HCT116 (cell line): ENCODE measurements at regions not wholly inside any gene's neighbourhood (a gene's known extent, or its start where the extent isn't known, plus 50 kb on each side); places are given as distances from the start of the nearest gene placed in this dataset.

Experiments
- ATAC-seq: fragments of 200-7000 bp; cut with Tn5 transposase; 2 replicates; pipeline ENCODE4 v1.9.1; 2020; ENCODE audit warnings: mild to moderate bottlenecking, moderate library complexity
- BruUV-seq: library from RNA; stranded (reverse); fragments of 400-500 nt; replicated peaks from 2 replicates; lab custom pipeline; 2021; lab: Mats Ljungman, UMichigan
- CTCF ChIA-PET: fragments of 300-600 bp; sonication (Branson Sonifier 250); formaldehyde crosslinking; loops from one replicate; lab custom pipeline; 2021; ENCODE audit warnings: antibody characterized with exemption; lab: Charles Lee
- POLR2A ChIA-PET: fragments of 300-600, 350-600 bp; sonication (Branson Sonifier 250); formaldehyde crosslinking; loops from one replicate; lab custom pipeline; 2021; ENCODE audit warnings: antibody characterized with exemption; lab: Charles Lee
- RAD21 ChIA-PET, 2 experiments: fragments of 300-600 bp; sonication (Branson Sonifier 250); formaldehyde crosslinking; loops; one replicate each; lab custom pipeline; 2023; ENCODE audit warnings: low total read pairs in 2 of 2; ENCODE audit not compliant: uncharacterized antibody in 2 of 2, unreplicated experiment in 2 of 2, low non-redundant PET in 1 of 2; lab: Charles Lee
- DNase-seq: peaks from one replicate; pipeline ENCODE4 v3.0.0-alpha.2; 2010; ENCODE audit warnings: low read depth, low spot score
- H2AFZ ChIP-seq: fragments of 200-600 bp; shearing (Covaris generic), sonication (generic); 2 replicates; pipeline ENCODE4 v1.6.1; 2017; ENCODE audit warnings: low read depth, mixed run types, mixed read lengths, antibody characterized with exemption, low read length; ENCODE audit not compliant: poor library complexity, severe bottlenecking
- H3K27ac ChIP-seq: 2 replicates; pipeline ENCODE4 v1.5.1; 2012; ENCODE audit warnings: low read depth, low read length
- H3K27me3 ChIP-seq: fragments of 200-600 bp; sonication (generic); 2 replicates; pipeline ENCODE4 v1.6.1; 2016; ENCODE audit warnings: mixed run types, low read length, mixed read lengths; ENCODE audit not compliant: insufficient read depth
- H3K36me3 ChIP-seq, 2 experiments: fragments of 200-500 bp in 1 of 2; fragments of 200-600 bp in 1 of 2; sonication (Bioruptor generic) in 1 of 2; sonication (generic) in 1 of 2; 2 replicates each; pipeline versions ENCODE4 v1.5.1 to v1.6.1; 2014 to 2016; ENCODE audit warnings: low read length in 2 of 2, inconsistent platforms in 1 of 2, mixed read lengths in 1 of 2, mixed run types in 1 of 2; ENCODE audit not compliant: insufficient read depth in 2 of 2, control insufficient read depth in 1 of 2
- H3K4me1 ChIP-seq, 2 experiments: fragments of 200-600 bp in 1 of 2; sonication (generic) in 1 of 2; 2 replicates each; pipeline versions ENCODE4 v1.5.1 to v1.6.1; 2012 to 2017; ENCODE audit warnings: low read length in 2 of 2, inconsistent platforms in 1 of 2, mild to moderate bottlenecking in 1 of 2, mixed read lengths in 1 of 2, mixed run types in 1 of 2, moderate library complexity in 1 of 2; ENCODE audit not compliant: insufficient read depth in 2 of 2, control insufficient read depth in 1 of 2
- H3K4me2 ChIP-seq: fragments of 200-600 bp; sonication (generic); 2 replicates; pipeline ENCODE4 v1.6.1; 2017; ENCODE audit warnings: mixed run types, low read length, mixed read lengths
- H3K4me3 ChIP-seq, 2 experiments: fragments of 200-600 bp in 1 of 2; sonication (generic) in 1 of 2; replicated peaks in 1 of 2; 2 replicates each; pipeline ENCODE4 v1.5.1; 2011 to 2016; ENCODE audit warnings: low read length in 2 of 2, control low read depth in 1 of 2, low read depth in 1 of 2, mild to moderate bottlenecking in 1 of 2, mixed read lengths in 1 of 2, mixed run types in 1 of 2
- H3K79me2 ChIP-seq: fragments of 200-600 bp; sonication (generic); 2 replicates; pipeline ENCODE4 v1.6.1; 2017; ENCODE audit warnings: mild to moderate bottlenecking, mixed run types, low read length, moderate library complexity, mixed read lengths; ENCODE audit not compliant: insufficient read depth
- H3K9ac ChIP-seq: fragments of 200-600 bp; sonication (generic); 2 replicates; pipeline ENCODE4 v1.6.1; 2016; ENCODE audit warnings: low read length, mixed read lengths
- H3K9me2 ChIP-seq: fragments of 200-600 bp; sonication (generic), shearing (Covaris generic); 2 replicates; pipeline ENCODE4 v1.6.1; 2017; ENCODE audit warnings: mixed run types, mild to moderate bottlenecking, moderate library complexity; ENCODE audit not compliant: insufficient read depth
- H3K9me3 ChIP-seq, 2 experiments: fragments of 200-500 bp in 1 of 2; fragments of 200-600 bp in 1 of 2; sonication (Bioruptor generic) in 1 of 2; sonication (generic) in 1 of 2; 2 replicates each; pipeline ENCODE4 v1.6.1; 2014 to 2017; ENCODE audit warnings: low read length in 2 of 2, mixed read lengths in 2 of 2, inconsistent platforms in 1 of 2, low read depth in 1 of 2, mild to moderate bottlenecking in 1 of 2, mixed run types in 1 of 2, moderate library complexity in 1 of 2; ENCODE audit not compliant: control insufficient read depth in 1 of 2, insufficient read depth in 1 of 2
- H4K20me1 ChIP-seq: fragments of 200-600 bp; sonication (generic), shearing (Covaris generic); 2 replicates; pipeline ENCODE4 v1.6.1; 2017; ENCODE audit warnings: mixed run types, mild to moderate bottlenecking, moderate library complexity; ENCODE audit not compliant: insufficient read depth
- EGR1 ChIP-seq: IDR thresholded peaks from 2 replicates; pipeline ENCODE4 v1.6.1; 2012; ENCODE audit warnings: low read depth
- EZH2phosphoT487 ChIP-seq: fragments of 200-600 bp; IDR thresholded peaks from 2 replicates; pipeline ENCODE4 v1.6.1; 2018; ENCODE audit warnings: antibody characterized with exemption, borderline replicate concordance
- FOSL1 ChIP-seq: IDR thresholded peaks from 2 replicates; pipeline ENCODE4 v1.6.1; 2012; ENCODE audit warnings: low read depth
- MAX ChIP-seq: IDR thresholded peaks from 2 replicates; pipeline ENCODE4 v1.6.1; 2012
- POLR2A ChIP-seq: IDR thresholded peaks from 2 replicates; pipeline ENCODE4 v1.7.0; 2011; ENCODE audit warnings: borderline replicate concordance; ENCODE audit not compliant: insufficient read depth, insufficient read length; ENCODE audit errors: extremely low read depth
- POLR2AphosphoS5 ChIP-seq: IDR thresholded peaks from 2 replicates; pipeline ENCODE4 v1.6.1; 2011; ENCODE audit warnings: mild to moderate bottlenecking, low read depth, low read length, moderate library complexity
- REST ChIP-seq: IDR thresholded peaks from 2 replicates; pipeline ENCODE4 v1.6.1; 2012; ENCODE audit warnings: low read depth
- SIN3A ChIP-seq: IDR thresholded peaks from 2 replicates; pipeline ENCODE4 v1.6.1; 2012; ENCODE audit warnings: low read depth
- SRF ChIP-seq: IDR thresholded peaks from 2 replicates; pipeline ENCODE4 v1.6.1; 2012; ENCODE audit warnings: low read depth
- ZFX ChIP-seq: fragments of 450-650 bp; IDR thresholded peaks from 2 replicates; pipeline ENCODE4 v1.6.1; 2017
- intact Hi-C: fragments of 100-400 bp; cut with micrococcal nuclease; formaldehyde crosslinking; loops from 2 replicates; pipeline ENCODE4 v1.10.0; 2022
- TF ChIP-seq, protein P1 (sequence below): IDR thresholded peaks from 2 replicates; pipeline ENCODE4 v1.6.1; 2011; ENCODE audit warnings: mild to moderate bottlenecking, low read length, moderate library complexity; ENCODE audit not compliant: insufficient replicate concordance; ENCODE audit errors: extremely low read depth

DNA sequence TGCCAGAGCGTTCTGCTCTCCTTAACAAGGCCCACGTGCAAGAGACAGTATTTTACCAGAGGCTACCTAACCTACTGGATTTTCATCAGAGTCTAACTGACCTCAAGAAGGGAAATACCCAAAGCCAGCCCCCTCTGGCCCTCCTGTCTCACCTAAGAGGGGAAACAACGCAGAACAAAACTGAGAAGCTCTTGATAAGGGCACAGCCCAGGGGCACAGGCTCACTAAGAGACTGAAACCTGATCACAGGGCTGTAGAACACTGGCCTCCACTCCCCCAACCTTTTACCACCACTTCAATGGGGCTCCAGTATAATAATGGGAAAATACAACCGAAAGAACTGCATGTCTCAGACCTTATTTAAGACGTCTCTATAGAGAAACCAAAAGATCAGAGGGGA is 449.5 kb upstream of the CAMK1G start:
- Histone ChIP-seq H3K4me1 (no peaks in the 10 kb centered on the region), H3K9ac (no peak overlapping the region), H3K36me3 (no peaks in the 10 kb centered on the region), H3K79me2 (no peaks in the 10 kb centered on the region), H3K9me3 (no peaks in the 10 kb centered on the region), H3K4me3 (no peak overlapping the region), H3K27me3 (no peaks in the 10 kb centered on the region), H3K4me2 (no peak overlapping the region), H2AFZ (no peak overlapping the region), H3K9me2 (no peaks in the 10 kb centered on the region), H3K27ac (no peak overlapping the region), H4K20me1 (no peaks in the 10 kb centered on the region)
- DNase-seq = no peak
- ATAC-seq = no peak
- CTCF ChIA-PET = no interaction called here
- intact Hi-C loops = no loop called here
- BruUV-seq = no TSS peak
- no peak for TF ChIP-seq FOSL1
- TF ChIP-seq POLR2AphosphoS5 = no peak
- no peak for TF ChIP-seq MAX
- TF ChIP-seq REST = no peak
- TF ChIP-seq, protein P1, sequence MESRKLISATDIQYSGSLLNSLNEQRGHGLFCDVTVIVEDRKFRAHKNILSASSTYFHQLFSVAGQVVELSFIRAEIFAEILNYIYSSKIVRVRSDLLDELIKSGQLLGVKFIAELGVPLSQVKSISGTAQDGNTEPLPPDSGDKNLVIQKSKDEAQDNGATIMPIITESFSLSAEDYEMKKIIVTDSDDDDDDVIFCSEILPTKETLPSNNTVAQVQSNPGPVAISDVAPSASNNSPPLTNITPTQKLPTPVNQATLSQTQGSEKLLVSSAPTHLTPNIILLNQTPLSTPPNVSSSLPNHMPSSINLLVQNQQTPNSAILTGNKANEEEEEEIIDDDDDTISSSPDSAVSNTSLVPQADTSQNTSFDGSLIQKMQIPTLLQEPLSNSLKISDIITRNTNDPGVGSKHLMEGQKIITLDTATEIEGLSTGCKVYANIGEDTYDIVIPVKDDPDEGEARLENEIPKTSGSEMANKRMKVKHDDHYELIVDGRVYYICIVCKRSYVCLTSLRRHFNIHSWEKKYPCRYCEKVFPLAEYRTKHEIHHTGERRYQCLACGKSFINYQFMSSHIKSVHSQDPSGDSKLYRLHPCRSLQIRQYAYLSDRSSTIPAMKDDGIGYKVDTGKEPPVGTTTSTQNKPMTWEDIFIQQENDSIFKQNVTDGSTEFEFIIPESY = no peak
- TF ChIP-seq ZFX = no peak
- no peak for TF ChIP-seq SRF
- no peak for TF ChIP-seq EZH2phosphoT487
- TF ChIP-seq POLR2A = no peak
- TF ChIP-seq EGR1 = no peak
- TF ChIP-seq SIN3A = no peak
- POLR2A ChIA-PET = no interaction called here
- RAD21 ChIA-PET = no interaction called here
